Activated effector memory CD4-positive, alpha-beta T cell treated with Interleukin-2 at 50 U/mL for 16 hours (primary cell): ENCODE measurements at regions not wholly inside any gene's neighbourhood (a gene's known extent, or its start where the extent isn't known, plus 50 kb on each side); places are given as distances from the start of the nearest gene placed in this dataset.
"Not testable (repeated sequence)": the region's sequence is repeated elsewhere in the genome, so short reads cannot be mapped to it uniquely, and the experiment has no call there.

ENCODE experiments used
- DNase-seq: peaks from one replicate; pipeline ENCODE4 v3.0.0-alpha.2; 2020

DNA sequence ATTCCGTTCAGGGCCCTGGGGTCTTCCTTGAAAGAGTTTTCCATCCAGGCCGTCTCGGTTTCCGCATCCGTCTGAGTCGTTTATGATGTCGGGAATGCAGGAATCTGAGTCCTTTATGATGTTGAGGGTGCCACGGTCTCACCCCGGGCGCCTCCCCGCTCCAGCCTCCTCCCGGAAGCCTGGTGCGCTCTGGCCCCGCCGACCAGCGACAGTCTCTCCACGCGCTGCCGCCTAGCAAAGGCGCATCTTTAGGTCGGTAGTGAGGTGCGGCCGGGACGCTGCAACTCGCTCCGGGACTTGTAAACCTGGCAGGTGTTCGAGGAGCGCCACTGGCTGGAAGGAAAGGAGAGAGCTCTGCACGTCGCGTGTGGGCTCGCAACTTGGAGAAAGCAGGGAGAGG lies 132.6 kb downstream of the FAM72C start:
- DNase-seq = not testable (repeated sequence)

DNA sequence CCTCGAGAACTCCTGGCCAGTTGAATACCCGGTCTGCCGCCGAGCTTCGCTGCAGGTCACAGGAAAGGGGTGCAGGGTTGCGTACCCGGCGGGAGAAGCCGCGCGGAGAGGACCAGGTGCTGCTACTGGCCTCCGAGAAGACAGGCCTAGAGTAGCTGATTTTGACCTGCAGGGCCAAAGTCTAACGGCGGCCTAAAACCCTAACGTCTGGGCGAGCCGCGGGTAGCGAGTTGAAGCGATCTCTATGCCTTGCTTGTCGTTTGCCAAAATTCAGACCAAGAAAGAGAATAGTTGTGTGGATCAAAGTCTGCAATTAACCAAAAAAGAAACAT lies 133.2 kb downstream of the FAM72C start:
- not testable (repeated sequence) for DNase-seq

DNA sequence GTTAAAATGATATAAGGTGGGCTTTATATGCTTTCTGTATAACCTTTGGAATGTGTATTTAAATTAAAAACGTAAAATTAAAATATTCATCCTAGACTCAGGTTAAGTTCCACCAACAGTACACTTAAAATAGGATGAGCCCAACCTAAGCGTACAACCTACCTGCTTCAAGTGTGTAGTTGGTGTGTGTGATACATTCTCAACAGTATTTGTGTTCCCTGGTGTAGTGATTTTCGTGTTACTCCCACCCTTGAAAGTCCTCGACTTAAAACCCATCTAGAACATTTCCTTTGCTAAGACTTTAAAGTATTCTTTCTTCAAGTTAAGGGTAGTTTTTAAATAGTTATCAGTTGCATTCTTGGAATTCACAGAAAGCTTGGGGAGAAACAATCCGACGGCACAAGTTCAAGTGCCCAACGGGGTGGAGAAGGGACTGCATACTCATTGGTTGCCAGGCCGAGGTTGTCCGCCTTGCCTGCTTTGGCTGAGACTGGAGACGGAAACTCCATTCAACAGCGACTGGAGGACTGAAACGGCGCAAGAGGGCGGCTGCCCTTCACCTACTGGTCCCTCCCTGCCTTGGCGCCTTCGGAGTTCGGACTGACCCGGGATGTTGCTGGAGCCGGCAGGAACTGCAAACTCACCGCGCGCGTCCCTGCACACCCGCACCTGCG lies 133.7 kb downstream of the FAM72C start:
- not testable (repeated sequence) for DNase-seq

DNA sequence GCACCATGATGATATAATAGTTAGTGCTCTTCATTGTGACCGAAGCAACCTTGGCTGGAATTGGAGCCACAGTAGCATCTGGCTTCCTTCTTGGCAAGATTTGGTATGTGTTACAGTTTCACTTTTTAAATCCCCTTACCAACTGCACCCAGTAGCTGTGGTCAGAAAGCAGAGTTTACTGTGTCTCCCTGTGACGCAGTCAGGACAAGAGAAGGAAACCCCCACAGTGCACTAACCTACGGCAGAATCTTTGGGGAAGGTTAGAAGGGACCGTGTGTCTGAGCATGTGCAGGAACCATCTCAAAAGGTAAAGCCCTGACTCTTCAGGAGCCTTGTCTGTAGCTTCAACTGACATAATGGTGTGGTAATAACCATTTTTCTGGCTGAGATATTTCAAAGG lies 138.4 kb downstream of the FAM72C start:
- DNase-seq = not testable (repeated sequence)

- not testable (repeated sequence) for DNase-seq
Observed at GRCh38 chr1:143832379-143832716, 139.4 kb downstream of the FAM72C start.

DNA sequence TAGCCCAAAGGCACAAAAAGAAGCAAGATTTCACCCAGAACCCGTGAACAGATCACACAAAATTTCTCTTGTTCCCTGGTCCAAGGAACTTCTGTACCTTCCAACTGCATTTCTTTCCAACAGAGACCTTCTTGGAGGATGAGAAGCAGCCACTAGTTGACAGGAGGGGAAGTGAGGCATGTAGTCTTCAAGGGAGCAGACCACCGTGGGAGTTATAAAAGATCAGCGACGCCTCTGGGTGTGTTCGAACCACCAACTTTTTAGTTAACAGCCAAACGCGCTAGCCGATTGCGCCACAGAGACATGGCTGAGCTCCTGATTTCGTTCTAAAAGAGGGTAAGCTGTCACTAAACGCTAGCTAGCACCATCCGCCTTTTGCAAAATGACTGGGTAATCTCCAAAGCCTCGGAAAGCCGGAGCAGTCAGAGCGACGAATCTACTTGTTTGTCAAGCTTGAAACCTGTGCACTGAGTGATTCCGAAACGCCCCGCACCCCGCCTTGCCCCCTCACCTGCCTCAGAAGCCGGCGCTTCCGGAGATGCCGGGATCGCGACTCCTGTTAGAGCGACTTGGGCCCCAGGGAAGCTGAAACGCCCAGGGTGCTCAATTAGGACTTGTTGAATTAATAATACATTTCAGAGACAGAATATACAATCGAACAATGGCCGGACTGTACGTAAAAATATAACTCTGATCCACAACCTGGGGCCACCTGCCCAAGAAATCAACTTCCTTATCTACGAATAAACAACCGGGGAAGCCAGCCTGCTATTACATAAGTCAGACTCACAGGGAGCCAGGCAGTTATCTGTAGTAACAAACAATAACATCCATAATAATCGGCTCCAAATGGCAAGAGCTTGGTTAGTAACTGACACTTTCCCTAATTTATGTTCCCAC lies 140.1 kb downstream of the FAM72C start:
- not testable (repeated sequence) for DNase-seq

GRCh38 chr1:143826162-143826561 lies 145.6 kb downstream of the FAM72C start:
- DNase-seq = not testable (repeated sequence)

GRCh38 chr1:143824266-143824665 lies 147.5 kb downstream of the FAM72C start:
- DNase-seq = not testable (repeated sequence)

DNA sequence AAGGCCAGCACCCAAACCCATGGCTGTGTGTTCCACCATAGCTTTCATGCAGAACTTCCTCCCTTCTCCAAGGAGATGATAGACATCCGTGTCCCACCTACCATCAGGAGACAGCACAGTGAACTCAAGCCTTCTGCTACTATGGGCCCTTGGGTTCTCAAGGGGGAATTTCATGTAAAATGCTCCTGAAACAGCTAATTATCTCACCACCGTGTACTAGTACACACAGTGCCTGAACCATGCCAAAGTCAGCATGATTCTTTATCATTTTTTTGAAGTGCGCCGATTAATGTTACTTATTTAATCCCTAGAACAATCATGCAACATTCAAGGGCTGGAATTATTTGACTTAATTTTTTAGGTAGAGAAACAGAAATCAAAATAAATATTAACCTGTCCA lies 151.7 kb downstream of the FAM72C start:
- DNase-seq = not testable (repeated sequence)

DNA sequence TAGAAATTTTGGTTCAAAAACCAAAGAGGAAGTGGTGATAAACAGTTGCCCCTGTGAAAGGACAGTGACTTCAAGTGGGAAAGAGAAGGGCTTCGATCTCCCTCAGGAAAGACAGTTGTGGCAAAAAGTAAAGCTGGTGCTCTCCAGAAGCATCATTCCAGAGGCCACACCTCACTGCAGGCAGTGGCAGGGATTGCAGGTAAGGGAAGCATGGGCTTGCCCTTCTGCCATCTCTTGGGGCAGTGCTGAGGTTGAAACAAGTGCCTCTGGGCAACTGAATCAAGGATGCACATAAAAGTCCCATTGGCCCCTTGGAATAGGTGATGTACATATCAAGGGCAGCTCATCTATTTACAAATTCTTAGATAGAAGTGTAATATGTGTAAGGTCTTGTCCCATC lies 155.4 kb downstream of the FAM72C start:
- DNase-seq = not testable (repeated sequence)

DNA sequence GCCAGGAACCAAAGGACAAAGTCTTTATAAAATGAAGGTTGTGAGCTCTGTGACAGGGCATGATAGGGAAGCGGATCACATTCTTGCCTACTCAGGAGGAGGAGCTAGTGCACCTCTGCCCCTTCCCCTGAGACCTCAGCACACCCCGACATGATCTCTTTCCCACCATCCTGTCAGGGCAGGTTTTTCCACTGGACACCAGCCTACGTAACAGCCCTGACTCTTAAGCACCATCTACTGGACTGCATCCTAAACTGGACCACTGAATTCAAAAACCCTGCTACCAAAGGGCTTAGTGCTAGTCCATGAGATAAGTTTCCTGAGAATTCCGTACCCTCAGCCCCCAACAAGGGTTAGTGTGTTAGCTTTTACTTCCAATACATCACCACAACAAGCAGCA lies 166.4 kb downstream of the FAM72C start:
- DNase-seq = not testable (repeated sequence)

DNA sequence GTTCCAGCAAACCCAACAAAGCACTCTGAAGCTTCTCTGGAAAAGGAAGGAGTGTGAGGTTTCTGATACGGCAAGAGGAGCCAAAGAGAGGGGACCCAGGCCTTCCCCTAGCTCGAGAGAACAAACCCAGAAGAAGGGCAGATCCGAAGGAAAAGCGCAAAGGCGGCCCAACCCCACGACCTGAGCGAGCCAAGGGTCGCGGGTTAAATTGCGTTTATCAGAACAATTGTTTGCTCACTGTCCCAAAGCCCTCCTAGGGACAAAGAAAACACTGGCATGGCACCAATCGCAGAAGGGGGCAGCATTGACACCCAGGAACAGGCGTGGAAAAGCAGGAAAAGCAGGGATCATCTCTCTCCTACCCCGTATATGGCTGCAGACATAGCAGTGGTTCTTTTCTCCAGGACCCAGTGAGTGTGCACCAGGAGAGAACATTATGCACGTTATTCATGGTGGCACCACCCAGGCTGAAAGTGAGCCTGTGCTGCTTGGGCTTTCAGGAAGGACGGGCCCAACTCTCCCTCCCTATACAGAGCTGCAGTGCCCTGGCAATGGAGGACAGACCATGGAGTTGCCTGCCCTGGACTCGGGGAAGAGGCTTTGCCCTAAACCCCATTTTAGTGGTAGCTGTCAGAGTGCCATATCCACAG lies 167.0 kb downstream of the FAM72C start:
- not testable (repeated sequence) for DNase-seq

DNA sequence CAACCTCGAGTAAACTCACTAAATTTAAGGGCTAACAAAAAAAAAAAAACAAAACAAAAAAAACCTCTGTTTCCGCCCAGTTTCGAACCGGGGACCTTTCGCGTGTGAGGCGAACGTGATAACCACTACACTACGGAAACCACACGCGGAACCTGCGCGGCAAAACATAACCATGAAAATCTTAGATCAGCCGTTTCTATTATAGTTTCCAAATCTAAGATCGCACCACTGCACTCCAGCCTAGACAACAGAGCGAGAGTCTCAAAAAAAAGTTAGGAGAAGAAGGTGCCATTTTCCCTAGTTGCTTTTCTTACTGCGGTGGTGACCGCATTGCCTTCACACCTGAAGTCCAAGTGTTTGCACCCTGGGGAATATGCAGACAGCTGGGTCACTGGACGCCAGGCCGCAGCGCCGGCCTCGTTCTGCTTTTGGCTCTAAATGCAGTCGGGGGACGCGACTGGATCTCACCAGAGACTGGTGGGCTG lies 167.8 kb downstream of the FAM72C start:
- not testable (repeated sequence) for DNase-seq

DNA sequence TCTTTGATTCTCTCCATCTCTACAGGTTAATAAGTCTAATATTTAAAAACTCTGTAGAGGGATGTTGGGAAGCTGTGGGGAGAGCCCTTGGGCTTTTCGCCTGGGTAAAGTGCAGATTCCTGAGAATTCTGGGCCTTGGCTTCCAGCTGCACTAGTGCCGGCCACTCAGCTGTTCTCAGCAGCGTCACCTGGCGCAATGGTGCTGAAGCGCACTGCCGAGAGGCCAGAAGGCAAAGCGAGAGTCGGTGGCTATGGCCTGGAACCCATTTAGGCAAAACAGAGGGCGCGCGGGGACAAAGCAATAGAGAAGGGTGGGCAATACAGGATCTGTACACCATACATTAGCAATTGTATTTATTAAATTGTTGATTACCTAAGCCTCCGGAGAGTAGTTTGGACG lies 168.7 kb downstream of the FAM72C start:
- not testable (repeated sequence) for DNase-seq

DNA sequence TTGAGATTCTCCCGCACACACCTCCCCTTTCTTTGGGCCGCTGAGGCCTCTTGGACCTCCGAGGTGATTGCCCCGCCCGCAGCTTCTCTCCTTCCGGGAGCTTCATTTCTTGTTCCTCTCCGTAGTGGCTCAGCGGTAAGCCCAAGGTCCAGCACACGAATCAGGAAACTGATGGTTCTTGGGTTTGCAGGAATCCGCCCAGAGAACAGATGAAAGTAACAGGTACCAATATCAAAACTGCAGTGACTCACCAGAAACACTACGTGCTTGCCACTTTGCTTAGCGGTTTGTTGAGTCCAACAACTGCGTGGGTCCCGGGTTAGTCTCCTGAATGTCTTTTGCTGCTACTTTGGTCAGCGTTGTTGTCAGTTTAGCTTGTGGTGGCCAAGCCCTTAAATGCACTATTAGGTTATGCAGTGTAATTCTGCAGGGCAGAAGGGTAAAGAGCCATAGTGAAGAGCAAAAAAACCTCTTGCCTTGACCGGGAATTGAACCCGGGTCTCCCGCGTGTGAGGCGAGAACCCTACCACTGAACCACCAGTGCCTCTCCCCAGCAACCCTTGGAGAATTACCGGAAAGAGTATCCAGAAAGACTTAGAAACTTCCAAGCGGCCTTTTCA lies 172.1 kb downstream of the FAM72C start:
- not testable (repeated sequence) for DNase-seq

GRCh38 chr1:143796369-143796768 lies 175.4 kb downstream of the FAM72C start:
- DNase-seq = not testable (repeated sequence)

DNA sequence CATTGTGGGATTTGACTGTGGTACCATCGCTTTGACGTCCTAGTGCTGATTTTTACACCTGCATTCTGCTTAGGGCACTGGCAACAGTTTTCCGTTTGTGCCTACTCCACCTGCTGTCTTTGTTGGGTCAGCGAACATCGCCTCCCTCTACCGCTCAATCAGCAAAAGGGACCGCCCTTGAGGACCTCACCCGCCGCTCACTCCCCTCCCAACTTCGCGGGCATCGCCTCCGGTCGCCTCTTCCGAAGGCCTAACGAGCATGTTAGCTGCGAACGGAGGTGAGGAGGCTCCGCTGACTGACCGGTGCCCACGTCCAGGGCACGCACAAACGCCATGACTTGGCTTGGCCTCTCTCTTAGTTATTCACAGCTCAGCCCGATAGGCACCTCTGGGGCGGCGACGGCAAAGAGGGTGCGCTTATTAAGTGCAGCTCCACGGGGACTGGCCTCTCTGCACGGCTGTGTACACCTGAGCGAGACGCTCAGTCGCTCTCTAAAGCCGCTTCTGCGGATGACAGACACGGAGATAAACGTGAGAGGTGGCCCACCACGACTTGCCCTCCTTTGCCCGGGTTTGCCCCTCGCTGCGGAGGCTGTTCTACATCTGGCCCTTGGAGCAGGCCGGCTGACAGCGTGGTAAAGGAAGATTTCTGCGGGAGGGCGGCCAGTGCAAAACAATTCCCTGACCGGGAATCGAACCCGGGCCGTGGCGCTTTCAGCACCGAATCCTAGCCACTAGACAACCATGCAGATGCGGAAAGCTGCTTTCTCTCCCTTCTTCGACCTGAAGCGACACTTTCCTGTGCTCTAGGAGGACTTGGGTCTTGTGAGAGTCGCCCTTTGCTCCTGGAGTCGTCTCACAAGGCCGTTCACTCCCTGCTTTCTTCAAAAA lies 179.5 kb downstream of the FAM72C start:
- not testable (repeated sequence) for DNase-seq

DNA sequence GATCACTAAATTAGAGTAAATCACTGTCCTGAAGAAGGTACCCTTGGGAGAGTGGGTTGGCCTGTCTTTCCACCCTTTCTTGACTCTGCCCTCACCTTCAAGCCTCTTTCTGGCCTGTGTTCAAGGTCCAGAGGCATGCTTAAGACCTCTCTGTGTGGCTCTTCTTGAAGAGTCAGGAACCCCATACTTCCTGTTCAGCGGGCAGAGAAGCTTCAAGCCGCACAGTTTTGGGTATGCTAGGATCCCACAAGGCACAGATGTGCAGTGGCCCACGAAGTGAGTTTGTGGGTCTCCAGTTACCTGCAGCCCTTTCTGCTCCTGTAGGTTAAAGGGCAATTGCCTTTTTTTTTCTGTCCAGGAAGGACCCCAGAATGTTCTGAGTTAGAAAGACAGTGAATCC lies 185.4 kb downstream of the FAM72C start:
- not testable (repeated sequence) for DNase-seq

DNA sequence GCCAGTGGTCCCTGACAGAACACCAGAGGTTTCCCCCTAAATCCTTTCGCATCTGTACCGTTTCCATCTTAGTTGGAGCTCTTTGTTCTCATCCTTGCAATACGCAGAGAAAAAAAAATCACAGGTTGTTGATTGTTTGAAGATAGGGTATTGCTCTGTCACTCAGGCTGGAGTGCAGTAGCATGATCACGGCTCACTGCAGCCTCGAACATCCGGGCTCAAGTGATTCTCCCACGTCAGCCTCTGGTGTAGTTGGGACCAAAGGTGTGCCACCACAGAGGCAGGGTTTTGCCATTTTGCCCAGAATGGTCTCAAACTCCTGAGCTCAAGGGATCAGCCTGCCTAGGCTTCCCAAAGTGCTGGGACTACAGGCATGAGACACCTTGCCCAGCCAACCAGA lies 185.9 kb downstream of the FAM72C start:
- DNase-seq = not testable (repeated sequence)

DNA sequence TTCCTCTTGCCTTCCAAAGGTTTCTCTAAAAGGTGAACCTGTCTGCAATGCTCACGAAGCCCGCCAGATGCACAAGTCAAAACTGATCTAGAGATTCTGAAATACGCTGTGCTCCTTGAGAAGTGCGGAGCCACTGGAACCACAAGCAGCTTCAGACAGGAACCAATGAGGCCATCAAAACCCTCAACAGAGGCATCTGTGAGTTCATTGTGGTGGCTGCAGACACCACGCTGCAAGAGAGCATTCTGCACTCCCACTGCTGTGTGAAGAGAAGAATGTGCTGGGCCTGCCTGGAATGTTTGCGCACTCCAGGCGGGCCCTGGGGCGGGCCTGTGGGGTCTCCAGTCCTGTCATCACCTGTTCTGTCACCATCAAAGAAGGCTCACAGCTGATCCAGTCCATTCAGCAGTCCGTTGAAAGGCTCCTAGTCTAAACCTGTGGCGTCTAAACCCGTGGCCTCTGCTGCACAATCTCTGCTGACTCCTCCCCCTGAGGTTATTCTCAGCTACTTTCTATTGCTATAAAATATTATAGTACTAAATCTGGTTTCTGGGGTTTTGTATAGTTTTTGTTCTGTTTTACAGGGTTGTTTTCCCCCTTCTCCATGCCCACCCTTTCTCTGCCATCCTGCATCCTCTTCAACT lies 187.4 kb downstream of the FAM72C start:
- not testable (repeated sequence) for DNase-seq

DNA sequence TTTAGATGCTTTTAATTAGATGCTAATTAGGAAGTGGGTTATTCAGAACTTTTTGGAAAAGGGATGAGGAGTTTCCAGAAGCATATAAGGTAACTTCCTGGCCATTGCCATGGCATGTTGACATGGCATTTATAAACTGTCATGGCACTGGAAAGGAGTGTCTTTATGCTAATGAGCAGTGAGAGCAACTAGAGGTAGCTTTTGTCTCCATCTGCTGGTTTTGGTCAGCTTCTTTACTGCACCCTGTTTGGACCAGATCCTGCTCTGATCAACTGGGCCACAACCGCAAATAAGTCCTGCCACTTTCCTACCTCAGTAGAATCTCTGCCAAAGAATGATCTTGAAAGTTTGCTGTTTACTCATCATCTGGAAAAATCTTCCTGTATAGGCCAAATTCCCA lies 193.6 kb downstream of the FAM72C start:
- not testable (repeated sequence) for DNase-seq
